ENCODE measurements at regions not wholly inside any gene's neighbourhood (a gene's known extent, or its start where the extent isn't known, plus 50 kb on each side); places are given as distances from the start of the nearest gene placed in this dataset.

DNA sequence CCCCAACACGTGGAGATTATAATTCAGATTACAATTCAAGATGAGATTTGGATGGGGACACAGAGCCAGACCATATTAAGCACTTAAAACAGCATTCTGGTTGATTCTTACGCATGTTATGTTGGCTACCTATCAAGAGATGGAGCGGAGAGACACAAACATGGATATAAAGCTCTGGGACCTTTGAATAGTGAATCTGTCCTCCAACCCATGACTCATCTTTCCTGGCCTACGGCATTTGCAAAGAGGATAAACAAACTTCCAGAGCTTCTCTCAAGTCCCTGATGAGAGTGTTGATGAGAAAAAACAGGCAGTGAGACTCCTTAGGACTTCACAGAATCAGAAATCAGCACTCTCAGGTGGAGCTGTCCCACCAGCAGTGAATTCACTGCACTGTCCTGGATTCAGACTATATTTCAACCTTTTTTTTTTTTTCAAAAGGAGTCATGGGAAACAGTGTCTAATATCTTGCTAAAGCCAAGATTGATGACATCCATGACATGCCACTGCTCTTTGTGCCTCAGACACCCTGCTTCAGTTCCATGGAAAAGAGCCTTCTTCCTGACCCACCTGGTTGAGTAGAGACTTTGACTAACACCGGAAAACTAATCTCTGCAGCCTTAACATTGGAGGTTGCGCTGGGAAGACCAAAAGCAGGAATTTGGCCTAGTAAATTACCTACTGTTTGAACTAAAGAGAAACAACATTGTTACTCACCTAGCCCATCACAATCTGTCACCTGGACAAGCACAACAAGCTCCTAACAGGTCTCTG lies 62.1 kb upstream of the NPAS2 start:
- ChIA-PET CTCF (no interaction called here), POLR2A (no interaction called here)
- H3K36me3 ChIP-seq (replicated peaks in 1 of 2; ENCODE audit: control extremely low read depth in 1 of 2, control insufficient read depth in 1 of 2, extremely low read depth in 1 of 2, insufficient read depth in 2 of 2, low read length in 1 of 2) = no peaks in the 10 kb centered on the region
- intact Hi-C loops (cut with micrococcal nuclease) = no loop called here
- no peak overlapping the region for H3K4me2 ChIP-seq (replicated peaks; ENCODE audit: low read depth, low read length, poor library complexity, severe bottlenecking)
- ATAC-seq (ENCODE audit: low read depth) = no peak
- Mint-ChIP-seq H3K9me3 (ENCODE audit: insufficient read depth) (no peaks in the 10 kb centered on the region), H3K4me1 (no peaks in the 10 kb centered on the region), H3K27me3 (peaks cover 50% of the 10 kb centered on the region), H3K27ac (no peak overlapping the region), H3K4me3 (no peak overlapping the region)
- no peaks in the 10 kb centered on the region for H3K79me2 ChIP-seq (ENCODE audit: control insufficient read depth, insufficient read depth, low read length)
- no peak overlapping the region for H3K4me3 ChIP-seq (ENCODE audit: control extremely low read depth in 1 of 5, extremely low read depth in 1 of 5, insufficient read depth in 1 of 5, low read depth in 2 of 5, low read length in 4 of 5)
- peaks cover 0 to 4% (median 0%) of the 10 kb centered on the region in 3 donors for H3K9me3 ChIP-seq (ENCODE audit: control extremely low read depth in 1 of 3, control insufficient read depth in 2 of 3, insufficient read depth in 1 of 3, low read length in 2 of 3)
- no peak for TF ChIP-seq EZH2 (IDR thresholded peaks at IDR 0.05; ENCODE audit: borderline replicate concordance, insufficient read depth, low read depth, low read length, poor library complexity, severe bottlenecking)
- TF ChIP-seq, protein P1, sequence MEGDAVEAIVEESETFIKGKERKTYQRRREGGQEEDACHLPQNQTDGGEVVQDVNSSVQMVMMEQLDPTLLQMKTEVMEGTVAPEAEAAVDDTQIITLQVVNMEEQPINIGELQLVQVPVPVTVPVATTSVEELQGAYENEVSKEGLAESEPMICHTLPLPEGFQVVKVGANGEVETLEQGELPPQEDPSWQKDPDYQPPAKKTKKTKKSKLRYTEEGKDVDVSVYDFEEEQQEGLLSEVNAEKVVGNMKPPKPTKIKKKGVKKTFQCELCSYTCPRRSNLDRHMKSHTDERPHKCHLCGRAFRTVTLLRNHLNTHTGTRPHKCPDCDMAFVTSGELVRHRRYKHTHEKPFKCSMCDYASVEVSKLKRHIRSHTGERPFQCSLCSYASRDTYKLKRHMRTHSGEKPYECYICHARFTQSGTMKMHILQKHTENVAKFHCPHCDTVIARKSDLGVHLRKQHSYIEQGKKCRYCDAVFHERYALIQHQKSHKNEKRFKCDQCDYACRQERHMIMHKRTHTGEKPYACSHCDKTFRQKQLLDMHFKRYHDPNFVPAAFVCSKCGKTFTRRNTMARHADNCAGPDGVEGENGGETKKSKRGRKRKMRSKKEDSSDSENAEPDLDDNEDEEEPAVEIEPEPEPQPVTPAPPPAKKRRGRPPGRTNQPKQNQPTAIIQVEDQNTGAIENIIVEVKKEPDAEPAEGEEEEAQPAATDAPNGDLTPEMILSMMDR (IDR thresholded peaks at IDR 0.05) = no peak
- H4K20me1 ChIP-seq (ENCODE audit: control insufficient read depth, insufficient read depth, low read length, poor library complexity, severe bottlenecking) = no peaks in the 10 kb centered on the region
- WGBS (ENCODE audit: insufficient coverage) = 90% methylated on average over 4 of the region's 6 CpGs
- no peaks in the 10 kb centered on the region for H3K4me1 ChIP-seq (ENCODE audit: control insufficient read depth in 2 of 2, insufficient read depth in 2 of 2, low read length in 2 of 2)
- no peak for DNase-seq
- H3K9ac ChIP-seq (ENCODE audit: low read length) = no peak overlapping the region
- no peak overlapping the region for H2AFZ ChIP-seq (ENCODE audit: insufficient read depth, low read depth, low read length, poor library complexity, severe bottlenecking)
- no peak overlapping the region for H3K27ac ChIP-seq (ENCODE audit: low read length in 2 of 2)
- peaks cover 0 to 9% (median 0%) of the 10 kb centered on the region in 4 experiments for H3K27me3 ChIP-seq (replicated peaks in 1 of 4; ENCODE audit: control extremely low read depth in 1 of 4, control insufficient read depth in 3 of 4, insufficient read depth in 4 of 4, low read length in 3 of 4)

DNA sequence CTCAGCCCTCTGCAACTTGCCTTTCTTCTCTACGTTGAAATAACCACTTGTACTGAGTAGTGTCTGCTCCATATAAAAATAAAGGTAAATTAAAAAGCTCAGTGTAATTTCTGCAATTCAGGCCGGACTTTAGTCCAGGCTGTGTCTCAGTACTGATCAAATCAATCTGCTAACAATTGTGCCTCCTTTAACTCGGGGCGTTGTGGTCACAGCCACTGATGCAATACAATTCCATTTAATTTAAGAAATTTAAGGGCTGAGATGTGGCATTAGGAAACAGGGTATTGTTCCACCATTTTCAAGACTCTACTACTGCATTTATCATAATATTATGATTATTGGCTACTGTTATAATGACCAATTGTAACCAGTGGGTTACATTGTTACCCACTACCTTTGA lies 60.0 kb upstream of the NPAS2 start:
- Histone ChIP-seq H2AFZ (ENCODE audit: insufficient read depth, low read depth, low read length, poor library complexity, severe bottlenecking) (no peak overlapping the region), H3K27me3 (replicated peaks in 1 of 4; ENCODE audit: control extremely low read depth in 1 of 4, control insufficient read depth in 3 of 4, insufficient read depth in 4 of 4, low read length in 3 of 4) (peaks cover 0 to 6% (median 1%) of the 10 kb centered on the region in 4 experiments), H3K36me3 (replicated peaks in 1 of 2; ENCODE audit: control extremely low read depth in 1 of 2, control insufficient read depth in 1 of 2, extremely low read depth in 1 of 2, insufficient read depth in 2 of 2, low read length in 1 of 2) (no peaks in the 10 kb centered on the region), H3K79me2 (ENCODE audit: control insufficient read depth, insufficient read depth, low read length) (no peaks in the 10 kb centered on the region), H3K4me3 (ENCODE audit: control extremely low read depth in 1 of 5, extremely low read depth in 1 of 5, insufficient read depth in 1 of 5, low read depth in 2 of 5, low read length in 4 of 5) (no peak overlapping the region), H3K9me3 (ENCODE audit: control extremely low read depth in 1 of 3, control insufficient read depth in 2 of 3, insufficient read depth in 1 of 3, low read length in 2 of 3) (peaks cover 0 to 8% (median 0%) of the 10 kb centered on the region in 3 donors), H3K27ac (ENCODE audit: low read length in 2 of 2) (no peak overlapping the region), H3K4me2 (replicated peaks; ENCODE audit: low read depth, low read length, poor library complexity, severe bottlenecking) (no peak overlapping the region), H3K9ac (ENCODE audit: low read length) (no peak overlapping the region), H4K20me1 (ENCODE audit: control insufficient read depth, insufficient read depth, low read length, poor library complexity, severe bottlenecking) (no peaks in the 10 kb centered on the region), H3K4me1 (ENCODE audit: control insufficient read depth in 2 of 2, insufficient read depth in 2 of 2, low read length in 2 of 2) (no peaks in the 10 kb centered on the region)
- no peak for ATAC-seq (ENCODE audit: low read depth)
- Mint-ChIP-seq H3K27me3 (peaks cover 50% of the 10 kb centered on the region), H3K4me3 (no peak overlapping the region), H3K27ac (no peak overlapping the region), H3K9me3 (ENCODE audit: insufficient read depth) (no peaks in the 10 kb centered on the region), H3K4me1 (no peaks in the 10 kb centered on the region)
- CTCF ChIA-PET = no interaction called here
- POLR2A ChIA-PET = no interaction called here
- intact Hi-C loops (cut with micrococcal nuclease) = no loop called here
- DNase-seq = no peak
- WGBS (ENCODE audit: insufficient coverage) = 100% methylated on average over 1 of the region's 4 CpGs
- TF ChIP-seq EZH2 (IDR thresholded peaks at IDR 0.05; ENCODE audit: borderline replicate concordance, insufficient read depth, low read depth, low read length, poor library complexity, severe bottlenecking) = no peak
- TF ChIP-seq, protein P1 (IDR thresholded peaks at IDR 0.05) = no peak
